OCI-LY3 (cell line): ENCODE measurements at regions not wholly inside any gene's neighbourhood (a gene's known extent, or its start where the extent isn't known, plus 50 kb on each side); places are given as distances from the start of the nearest gene placed in this dataset.

Source experiments
- H2AFZ ChIP-seq: fragments of 200-600, 300-600 bp; shearing (Covaris generic); 2 replicates; pipeline ENCODE4 v1.6.0; 2014; ENCODE audit warnings: antibody characterized with exemption, low read depth, low read length
- H3K27ac ChIP-seq: fragments of 200-600, 300-600 bp; sonication (generic); 2 replicates; pipeline ENCODE4 v1.5.1; 2014; ENCODE audit warnings: mild to moderate bottlenecking, low read length, moderate library complexity, mixed read lengths
- H3K27me3 ChIP-seq: fragments of 200-600, 300-600 bp; sonication (generic); 2 replicates; pipeline ENCODE4 v1.6.1; 2014; ENCODE audit warnings: low read depth, low read length, mixed read lengths
- H3K36me3 ChIP-seq: fragments of 200-600, 300-600 bp; sonication (generic); replicated peaks from 2 replicates; pipeline ENCODE3; 2014; ENCODE audit warnings: low read depth, low read length, mixed read lengths
- H3K4me1 ChIP-seq: fragments of 300-600, 200-600 bp; sonication (generic); 2 replicates; pipeline ENCODE4 v1.6.1; 2014; ENCODE audit warnings: low read length, mixed read lengths
- H3K4me2 ChIP-seq: fragments of 200-600, 300-600 bp; sonication (generic); 2 replicates; pipeline ENCODE4 v1.6.1; 2014; ENCODE audit warnings: low read length, mixed read lengths
- H3K4me3 ChIP-seq: fragments of 300-600, 200-600 bp; sonication (generic); 2 replicates; pipeline ENCODE4 v1.5.1; 2014; ENCODE audit warnings: antibody characterized with exemption, mild to moderate bottlenecking, low read length, moderate library complexity
- H3K79me2 ChIP-seq: fragments of 300-600, 200-600 bp; shearing (Covaris generic); 2 replicates; pipeline ENCODE4 v1.6.1; 2014; ENCODE audit warnings: mild to moderate bottlenecking, low read length, mixed read lengths
- H3K9ac ChIP-seq: fragments of 300-600, 200-600 bp; shearing (Covaris generic); 2 replicates; pipeline ENCODE4 v1.6.0; 2014; ENCODE audit warnings: mild to moderate bottlenecking, low read length, moderate library complexity
- H3K9me3 ChIP-seq: fragments of 200-600, 300-600 bp; shearing (Covaris generic); 2 replicates; pipeline ENCODE4 v1.6.1; 2014; ENCODE audit warnings: low read length, mixed read lengths; ENCODE audit not compliant: insufficient read depth
- H4K20me1 ChIP-seq: fragments of 200-600, 300-600 bp; sonication (generic); 2 replicates; pipeline ENCODE4 v1.6.1; 2016; ENCODE audit warnings: low read length, mixed read lengths; ENCODE audit not compliant: insufficient read depth
- EZH2phosphoT487 ChIP-seq: fragments of 200-600 bp; shearing (Covaris generic); IDR thresholded peaks from 2 replicates; pipeline ENCODE4 v1.6.1; 2018; ENCODE audit warnings: antibody characterized with exemption, mixed run types, low read depth
- TF ChIP-seq, protein P1 (sequence below): fragments of 200-600, 300-600 bp; sonication (generic); IDR thresholded peaks from 2 replicates; pipeline ENCODE4 v1.5.1; 2014; ENCODE audit warnings: antibody characterized with exemption, low read length, low read depth

DNA sequence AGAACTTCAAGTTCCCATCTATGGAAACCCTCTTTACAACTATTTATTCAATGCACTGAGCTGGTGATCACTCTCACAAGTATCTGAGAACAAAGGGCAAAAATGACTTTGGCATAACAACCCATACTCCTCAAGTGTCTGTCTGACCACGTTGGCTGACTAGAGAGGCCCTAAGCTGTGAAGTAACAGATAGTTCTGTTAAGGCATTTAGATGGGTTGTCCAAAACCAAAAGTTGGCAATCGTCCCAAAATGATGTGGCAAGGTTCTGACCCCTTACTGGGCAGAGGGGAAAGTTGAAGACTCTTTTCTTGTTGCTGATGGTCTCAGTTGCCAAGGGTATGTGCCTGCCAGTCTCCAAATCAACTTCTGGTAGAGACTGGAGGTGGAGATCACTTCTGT lies 524.8 kb downstream of the PPARGC1A start:
- Histone ChIP-seq H3K9ac (no peak overlapping the region), H3K27me3 (no peaks in the 10 kb centered on the region), H3K4me2 (no peak overlapping the region), H4K20me1 (no peaks in the 10 kb centered on the region), H3K36me3 (no peaks in the 10 kb centered on the region), H2AFZ (no peak overlapping the region), H3K4me3 (no peak overlapping the region), H3K4me1 (no peaks in the 10 kb centered on the region), H3K27ac (no peak overlapping the region), H3K79me2 (no peaks in the 10 kb centered on the region), H3K9me3 (no peaks in the 10 kb centered on the region)
- no peak for TF ChIP-seq EZH2phosphoT487
- TF ChIP-seq, protein P1, sequence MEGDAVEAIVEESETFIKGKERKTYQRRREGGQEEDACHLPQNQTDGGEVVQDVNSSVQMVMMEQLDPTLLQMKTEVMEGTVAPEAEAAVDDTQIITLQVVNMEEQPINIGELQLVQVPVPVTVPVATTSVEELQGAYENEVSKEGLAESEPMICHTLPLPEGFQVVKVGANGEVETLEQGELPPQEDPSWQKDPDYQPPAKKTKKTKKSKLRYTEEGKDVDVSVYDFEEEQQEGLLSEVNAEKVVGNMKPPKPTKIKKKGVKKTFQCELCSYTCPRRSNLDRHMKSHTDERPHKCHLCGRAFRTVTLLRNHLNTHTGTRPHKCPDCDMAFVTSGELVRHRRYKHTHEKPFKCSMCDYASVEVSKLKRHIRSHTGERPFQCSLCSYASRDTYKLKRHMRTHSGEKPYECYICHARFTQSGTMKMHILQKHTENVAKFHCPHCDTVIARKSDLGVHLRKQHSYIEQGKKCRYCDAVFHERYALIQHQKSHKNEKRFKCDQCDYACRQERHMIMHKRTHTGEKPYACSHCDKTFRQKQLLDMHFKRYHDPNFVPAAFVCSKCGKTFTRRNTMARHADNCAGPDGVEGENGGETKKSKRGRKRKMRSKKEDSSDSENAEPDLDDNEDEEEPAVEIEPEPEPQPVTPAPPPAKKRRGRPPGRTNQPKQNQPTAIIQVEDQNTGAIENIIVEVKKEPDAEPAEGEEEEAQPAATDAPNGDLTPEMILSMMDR: no peak

DNA sequence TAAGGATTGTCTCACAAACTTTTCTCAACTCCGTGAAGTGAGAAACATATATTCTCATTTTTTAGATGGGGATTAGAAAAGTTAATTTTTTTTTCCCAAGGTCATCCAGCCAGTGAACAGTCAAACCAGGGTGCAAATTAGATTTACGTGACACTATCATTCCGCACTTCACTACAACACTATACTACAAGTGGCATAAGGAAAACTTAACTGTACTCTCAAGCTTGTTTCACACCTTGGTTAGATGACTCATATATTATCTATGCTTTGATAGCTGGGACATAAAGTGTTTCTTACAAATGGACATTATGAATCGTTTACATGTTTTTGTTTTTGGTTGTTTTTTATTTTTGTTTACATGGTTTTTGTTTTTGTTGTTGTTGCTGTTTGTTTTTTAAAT lies 525.7 kb downstream of the PPARGC1A start:
- no peak overlapping the region for H3K27ac ChIP-seq
- H3K4me3 ChIP-seq: no peak overlapping the region
- H3K9ac ChIP-seq: no peak overlapping the region
- no peaks in the 10 kb centered on the region for H3K27me3 ChIP-seq
- no peak for TF ChIP-seq EZH2phosphoT487
- TF ChIP-seq, protein P1: no peak
- H3K4me1 ChIP-seq: no peaks in the 10 kb centered on the region
- H3K9me3 ChIP-seq: no peaks in the 10 kb centered on the region
- H3K79me2 ChIP-seq: no peaks in the 10 kb centered on the region
- no peak overlapping the region for H3K4me2 ChIP-seq
- no peaks in the 10 kb centered on the region for H4K20me1 ChIP-seq
- no peaks in the 10 kb centered on the region for H3K36me3 ChIP-seq
- H2AFZ ChIP-seq: no peak overlapping the region

DNA sequence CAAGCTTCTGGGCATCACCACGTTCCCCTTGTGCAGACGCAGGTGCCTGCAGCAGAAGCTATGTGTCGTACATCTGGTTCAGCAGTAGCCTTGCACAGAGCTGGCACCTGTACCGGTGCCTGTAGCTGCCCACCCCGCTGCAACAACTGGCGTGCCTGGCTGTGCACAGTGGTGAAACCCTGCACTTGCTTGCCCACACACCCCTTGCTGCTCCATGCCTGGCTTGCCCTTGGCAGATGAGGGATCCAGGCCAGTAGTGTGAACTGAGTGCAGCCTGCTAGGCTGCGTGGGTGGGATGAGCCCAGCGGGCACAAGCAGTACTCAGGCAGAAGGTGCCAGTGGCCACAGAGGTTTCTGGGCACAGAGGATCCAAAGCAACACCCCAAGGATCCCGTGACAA lies 528.4 kb downstream of the PPARGC1A start:
- Histone ChIP-seq H3K9ac (no peak overlapping the region), H3K36me3 (no peaks in the 10 kb centered on the region), H3K27me3 (no peaks in the 10 kb centered on the region), H3K27ac (no peak overlapping the region), H4K20me1 (no peaks in the 10 kb centered on the region), H3K79me2 (no peaks in the 10 kb centered on the region), H3K4me2 (no peak overlapping the region), H3K4me3 (no peak overlapping the region), H3K4me1 (no peaks in the 10 kb centered on the region), H2AFZ (no peak overlapping the region), H3K9me3 (no peaks in the 10 kb centered on the region)
- TF ChIP-seq, protein P1: no peak
- TF ChIP-seq EZH2phosphoT487: no peak

DNA sequence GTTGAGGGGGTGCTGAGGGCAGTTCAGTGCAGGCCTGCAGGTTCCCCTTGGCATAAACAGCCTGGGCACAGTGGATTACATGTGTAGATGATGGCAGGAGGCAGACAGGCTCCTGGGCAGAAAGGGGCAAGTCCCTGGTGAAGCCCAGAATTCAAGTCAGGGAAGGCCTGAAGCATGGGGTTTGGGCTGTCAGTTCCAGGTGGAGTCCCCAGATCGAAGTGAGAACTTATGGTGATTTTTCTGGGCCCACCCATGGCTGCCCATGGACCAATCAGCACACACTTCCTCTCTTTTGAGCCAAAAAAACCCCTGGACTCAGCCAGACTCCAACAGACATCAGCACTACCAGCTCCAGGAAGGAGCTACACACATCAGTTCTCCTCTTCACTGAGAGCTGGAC lies 529.1 kb downstream of the PPARGC1A start:
- no peak for TF ChIP-seq EZH2phosphoT487
- TF ChIP-seq, protein P1: no peak

More for the DNA sequence above, 529.1 kb downstream of the PPARGC1A start:
- Histone ChIP-seq H3K4me2 (no peak overlapping the region), H3K4me3 (no peak overlapping the region), H3K27ac (no peak overlapping the region), H4K20me1 (no peaks in the 10 kb centered on the region), H3K27me3 (no peaks in the 10 kb centered on the region), H3K4me1 (no peaks in the 10 kb centered on the region), H3K36me3 (no peaks in the 10 kb centered on the region), H2AFZ (no peak overlapping the region), H3K9me3 (no peaks in the 10 kb centered on the region), H3K9ac (no peak overlapping the region), H3K79me2 (no peaks in the 10 kb centered on the region)
